Activated naive CD4-positive, alpha-beta T cell treated with anti-CD3 and anti-CD28 coated beads, Interleukin-2, amount 10 ng/mL, durations not matched to agents 7 days and 5 days (primary cell): ENCODE measurements at regions not wholly inside any gene's neighbourhood (a gene's known extent, or its start where the extent isn't known, plus 50 kb on each side); places are given as distances from the start of the nearest gene placed in this dataset.
"Not testable (repeated sequence)": the region's sequence is repeated elsewhere in the genome, so short reads cannot be mapped to it uniquely, and the experiment has no call there.

Experiments used
- CTCF ChIA-PET: fragments of 350-600 bp; sonication (Branson Sonifier 250); formaldehyde crosslinking; loops from one replicate; lab custom pipeline; 2021; ENCODE audit warnings: antibody characterized with exemption; lab: Charles Lee
- DNase-seq: peaks from one replicate; pipeline ENCODE4 v3.0.0-alpha.2; 2020
- H3K27ac Mint-ChIP-seq: one replicate; pipeline ENCODE4 v1.8.0; 2021; ENCODE audit warnings: mild to moderate bottlenecking, moderate library complexity, mixed read lengths
- H3K27me3 Mint-ChIP-seq: one replicate; pipeline ENCODE4 v1.8.0; 2021; ENCODE audit warnings: mild to moderate bottlenecking, mixed read lengths
- H3K36me3 Mint-ChIP-seq: one replicate; pipeline ENCODE4 v1.8.0; 2021; ENCODE audit warnings: mixed read lengths
- H3K4me1 Mint-ChIP-seq: one replicate; pipeline ENCODE4 v1.8.0; 2021; ENCODE audit warnings: mixed read lengths
- H3K4me3 Mint-ChIP-seq: one replicate; pipeline ENCODE4 v1.8.0; 2021; ENCODE audit warnings: mild to moderate bottlenecking, moderate library complexity, mixed read lengths
- H3K9me3 Mint-ChIP-seq: one replicate; pipeline ENCODE4 v1.8.0; 2021; ENCODE audit warnings: mixed read lengths

- peaks cover 3% of the 10 kb centered on the region for H3K9me3 Mint-ChIP-seq
- H3K27ac Mint-ChIP-seq, result no peak overlapping the region
- CTCF ChIA-PET, result no interaction called here
- DNase-seq, result no peak
- H3K27me3 Mint-ChIP-seq, result no peaks in the 10 kb centered on the region
- no peak overlapping the region for H3K4me3 Mint-ChIP-seq
- H3K36me3 Mint-ChIP-seq, result no peaks in the 10 kb centered on the region
- no peaks in the 10 kb centered on the region for H3K4me1 Mint-ChIP-seq
These were observed 189.5 kb downstream of the SLITRK1 start for GRCh38 chr13:83692800-83693199.

GRCh38 chr13:83691966-83692365 lies 190.3 kb downstream of the SLITRK1 start:
- H3K9me3 Mint-ChIP-seq, result peaks cover 3% of the 10 kb centered on the region
- H3K36me3 Mint-ChIP-seq, result no peaks in the 10 kb centered on the region
- CTCF ChIA-PET, result no interaction called here
- no peak overlapping the region for H3K27ac Mint-ChIP-seq
- no peak overlapping the region for H3K4me3 Mint-ChIP-seq
- DNase-seq, result no peak
- no peaks in the 10 kb centered on the region for H3K4me1 Mint-ChIP-seq
- no peaks in the 10 kb centered on the region for H3K27me3 Mint-ChIP-seq

- no peaks in the 10 kb centered on the region for H3K36me3 Mint-ChIP-seq
- DNase-seq, result no peak
- no peak overlapping the region for H3K4me3 Mint-ChIP-seq
- H3K27me3 Mint-ChIP-seq, result no peaks in the 10 kb centered on the region
- no peaks in the 10 kb centered on the region for H3K4me1 Mint-ChIP-seq
- no peaks in the 10 kb centered on the region for H3K9me3 Mint-ChIP-seq
- H3K27ac Mint-ChIP-seq, result no peak overlapping the region
- CTCF ChIA-PET, result no interaction called here
These were observed 200.7 kb downstream of the SLITRK1 start for GRCh38 chr13:83681547-83681946.

GRCh38 chr13:83677985-83678384 lies 204.3 kb downstream of the SLITRK1 start:
- H3K27ac Mint-ChIP-seq, result no peak overlapping the region
- CTCF ChIA-PET, result no interaction called here

GRCh38 chr13:83672612-83673011 lies 209.7 kb downstream of the SLITRK1 start:
- H3K9me3 Mint-ChIP-seq, result peaks cover 11% of the 10 kb centered on the region
- CTCF ChIA-PET, result no interaction called here
- no peak overlapping the region for H3K27ac Mint-ChIP-seq
- no peak overlapping the region for H3K4me3 Mint-ChIP-seq
- H3K27me3 Mint-ChIP-seq, result no peaks in the 10 kb centered on the region
- no peak for DNase-seq
- H3K36me3 Mint-ChIP-seq, result no peaks in the 10 kb centered on the region
- no peaks in the 10 kb centered on the region for H3K4me1 Mint-ChIP-seq

More at GRCh38 chr13:83677985-83678384, 204.3 kb downstream of the SLITRK1 start:
- no peaks in the 10 kb centered on the region for H3K4me1 Mint-ChIP-seq
- DNase-seq, result no peak
- H3K27me3 Mint-ChIP-seq, result no peaks in the 10 kb centered on the region
- no peak overlapping the region for H3K4me3 Mint-ChIP-seq
- peaks cover 6% of the 10 kb centered on the region for H3K9me3 Mint-ChIP-seq
- H3K36me3 Mint-ChIP-seq, result no peaks in the 10 kb centered on the region

- Mint-ChIP-seq H3K36me3 (no peaks in the 10 kb centered on the region), H3K4me1 (no peaks in the 10 kb centered on the region), H3K27me3 (no peaks in the 10 kb centered on the region), H3K9me3 (peaks cover 5% of the 10 kb centered on the region), H3K27ac (no peak overlapping the region), H3K4me3 (no peak overlapping the region)
- CTCF ChIA-PET, result no interaction called here
- no peak for DNase-seq
These were observed 214.7 kb downstream of the SLITRK1 start for GRCh38 chr13:83667606-83668005.

- Mint-ChIP-seq H3K9me3 (peaks cover 5% of the 10 kb centered on the region), H3K36me3 (no peaks in the 10 kb centered on the region), H3K27me3 (no peaks in the 10 kb centered on the region), H3K27ac (no peak overlapping the region), H3K4me1 (no peaks in the 10 kb centered on the region), H3K4me3 (no peak overlapping the region)
- CTCF ChIA-PET, result no interaction called here
- no peak for DNase-seq
These were observed 216.1 kb downstream of the SLITRK1 start for GRCh38 chr13:83666141-83666540.

- H3K9me3 Mint-ChIP-seq, result peaks cover 2% of the 10 kb centered on the region
- H3K27me3 Mint-ChIP-seq, result no peaks in the 10 kb centered on the region
- H3K4me1 Mint-ChIP-seq, result no peaks in the 10 kb centered on the region
- no peak for DNase-seq
- CTCF ChIA-PET, result no interaction called here
- H3K36me3 Mint-ChIP-seq, result no peaks in the 10 kb centered on the region
- H3K4me3 Mint-ChIP-seq, result no peak overlapping the region
- H3K27ac Mint-ChIP-seq, result no peak overlapping the region
These were observed 225.0 kb downstream of the SLITRK1 start for GRCh38 chr13:83657281-83657680.

GRCh38 chr13:83642617-83643016 lies 239.7 kb downstream of the SLITRK1 start:
- H3K36me3 Mint-ChIP-seq, CTCF ChIA-PET: not testable (repeated sequence)

GRCh38 chr13:83634601-83635000 lies 247.7 kb downstream of the SLITRK1 start:
- no peak for DNase-seq
- Mint-ChIP-seq H3K4me3 (no peak overlapping the region), H3K27me3 (no peaks in the 10 kb centered on the region), H3K27ac (no peak overlapping the region), H3K9me3 (peaks cover 3% of the 10 kb centered on the region), H3K36me3 (no peaks in the 10 kb centered on the region), H3K4me1 (no peaks in the 10 kb centered on the region)
- CTCF ChIA-PET, result no interaction called here

More at GRCh38 chr13:83642617-83643016, 239.7 kb downstream of the SLITRK1 start:
- H3K4me1 Mint-ChIP-seq, H3K27ac Mint-ChIP-seq, H3K4me3 Mint-ChIP-seq, H3K27me3 Mint-ChIP-seq, H3K9me3 Mint-ChIP-seq, DNase-seq: not testable (repeated sequence)

GRCh38 chr13:83633746-83634145 lies 248.5 kb downstream of the SLITRK1 start:
- Mint-ChIP-seq H3K4me3 (no peak overlapping the region), H3K27me3 (no peaks in the 10 kb centered on the region), H3K4me1 (no peaks in the 10 kb centered on the region), H3K27ac (no peak overlapping the region), H3K36me3 (no peaks in the 10 kb centered on the region), H3K9me3 (peaks cover 3% of the 10 kb centered on the region)
- DNase-seq, result no peak
- CTCF ChIA-PET, result no interaction called here

GRCh38 chr13:83622422-83622784 lies 259.9 kb downstream of the SLITRK1 start:
- Mint-ChIP-seq H3K27ac (no peak overlapping the region), H3K36me3 (no peaks in the 10 kb centered on the region), H3K9me3 (peaks cover 6% of the 10 kb centered on the region), H3K4me3 (no peak overlapping the region), H3K27me3 (no peaks in the 10 kb centered on the region), H3K4me1 (no peaks in the 10 kb centered on the region)
- no peak for DNase-seq
- CTCF ChIA-PET, result no interaction called here

GRCh38 chr13:83621765-83622421 lies 260.4 kb downstream of the SLITRK1 start:
- Mint-ChIP-seq H3K27ac (no peak overlapping the region), H3K9me3 (peaks cover 6% of the 10 kb centered on the region), H3K4me1 (no peaks in the 10 kb centered on the region), H3K4me3 (no peak overlapping the region), H3K27me3 (no peaks in the 10 kb centered on the region), H3K36me3 (no peaks in the 10 kb centered on the region)
- CTCF ChIA-PET, result no interaction called here
- DNase-seq, result no peak

- no peak for DNase-seq
- H3K9me3 Mint-ChIP-seq, result peaks cover 4% of the 10 kb centered on the region
- no peaks in the 10 kb centered on the region for H3K27me3 Mint-ChIP-seq
- H3K4me3 Mint-ChIP-seq, result no peak overlapping the region
- no peaks in the 10 kb centered on the region for H3K4me1 Mint-ChIP-seq
- CTCF ChIA-PET, result no interaction called here
- H3K27ac Mint-ChIP-seq, result no peak overlapping the region
- no peaks in the 10 kb centered on the region for H3K36me3 Mint-ChIP-seq
These were observed 261.6 kb downstream of the SLITRK1 start for GRCh38 chr13:83620530-83621220.

GRCh38 chr13:83618966-83619365 lies 263.3 kb downstream of the SLITRK1 start:
- Mint-ChIP-seq H3K36me3 (no peaks in the 10 kb centered on the region), H3K9me3 (peaks cover 9% of the 10 kb centered on the region), H3K4me1 (no peaks in the 10 kb centered on the region), H3K4me3 (no peak overlapping the region), H3K27ac (no peak overlapping the region), H3K27me3 (no peaks in the 10 kb centered on the region)
- CTCF ChIA-PET, result no interaction called here
- no peak for DNase-seq
